IPS-18a (cell line): ENCODE measurements at regions not wholly inside any gene's neighbourhood (a gene's known extent, or its start where the extent isn't known, plus 50 kb on each side); places are given as distances from the start of the nearest gene placed in this dataset.
"Not testable (repeated sequence)": the region's sequence is repeated elsewhere in the genome, so short reads cannot be mapped to it uniquely, and the experiment has no call there.

Source experiments
- H3K27ac ChIP-seq: one replicate; pipeline ENCODE4 v1.5.1; 2013; ENCODE audit warnings: low read length
- H3K27me3 ChIP-seq: one replicate; pipeline ENCODE4 v1.6.1; 2013; ENCODE audit warnings: mild to moderate bottlenecking, low read length; ENCODE audit not compliant: control insufficient read depth, insufficient read depth
- H3K36me3 ChIP-seq: one replicate; pipeline ENCODE4 v1.6.1; 2013; ENCODE audit warnings: low read depth, low read length; ENCODE audit not compliant: control insufficient read depth
- H3K4me1 ChIP-seq: one replicate; pipeline ENCODE4 v1.6.1; 2013; ENCODE audit warnings: low read depth, low read length; ENCODE audit not compliant: control insufficient read depth
- H3K4me3 ChIP-seq: one replicate; pipeline ENCODE4 v1.5.1; 2013; ENCODE audit warnings: low read length
- H3K9ac ChIP-seq: one replicate; pipeline ENCODE4 v1.6.1; 2013; ENCODE audit warnings: mild to moderate bottlenecking, low read length, moderate library complexity
- H3K9me3 ChIP-seq: one replicate; pipeline ENCODE4 v1.6.1; 2013; ENCODE audit warnings: low read depth, low read length; ENCODE audit not compliant: control insufficient read depth

DNA sequence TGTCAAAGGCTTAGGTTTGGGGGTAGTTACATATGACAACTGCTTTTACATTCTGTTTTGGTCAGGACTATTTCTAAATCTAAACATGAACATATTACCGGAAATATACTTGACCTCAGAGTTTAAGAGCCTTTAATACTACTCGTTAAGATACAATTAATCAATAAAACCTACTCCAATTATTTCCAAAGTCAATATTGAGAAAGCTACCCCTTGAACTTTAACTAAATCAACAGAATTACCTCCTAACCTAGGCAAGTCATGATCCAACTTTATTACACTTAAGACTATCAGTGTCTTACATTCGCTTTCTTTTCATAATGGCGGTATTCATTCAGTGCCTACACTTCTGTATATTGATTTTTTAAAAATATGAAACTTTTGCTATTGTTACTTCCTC, 107.7 kb downstream of the RAP2B start:
- H3K36me3 ChIP-seq: no peaks in the 10 kb centered on the region
- no peak overlapping the region for H3K27ac ChIP-seq
- H3K4me3 ChIP-seq: no peak overlapping the region
- no peaks in the 10 kb centered on the region for H3K27me3 ChIP-seq
- H3K9me3 ChIP-seq: no peaks in the 10 kb centered on the region
- no peaks in the 10 kb centered on the region for H3K4me1 ChIP-seq
- no peak overlapping the region for H3K9ac ChIP-seq

DNA sequence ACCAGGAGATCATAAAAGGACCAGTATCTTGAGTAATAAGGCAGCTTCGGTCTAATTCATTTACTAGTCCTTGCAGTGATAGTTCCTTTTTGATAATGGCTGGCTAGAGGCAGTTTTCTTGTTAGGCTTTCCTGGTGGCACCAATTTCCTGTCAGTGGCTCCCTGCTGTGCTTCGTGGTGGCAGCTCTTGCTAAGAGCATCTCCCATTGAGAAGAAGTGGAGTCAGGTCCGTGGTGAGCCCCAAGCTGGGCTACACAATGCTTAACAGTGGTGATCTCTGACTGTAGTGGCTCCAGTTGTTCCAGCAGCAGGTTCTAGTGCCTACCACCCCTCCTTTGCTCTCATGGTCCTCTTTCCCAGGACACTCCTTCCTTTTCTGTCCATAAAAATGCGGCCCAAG, 111.2 kb downstream of the RAP2B start:
- H3K36me3 ChIP-seq: no peaks in the 10 kb centered on the region
- H3K27ac ChIP-seq: no peak overlapping the region
- no peaks in the 10 kb centered on the region for H3K27me3 ChIP-seq
- no peak overlapping the region for H3K9ac ChIP-seq
- H3K4me3 ChIP-seq: no peak overlapping the region
- H3K9me3 ChIP-seq: no peaks in the 10 kb centered on the region
- H3K4me1 ChIP-seq: no peaks in the 10 kb centered on the region

DNA sequence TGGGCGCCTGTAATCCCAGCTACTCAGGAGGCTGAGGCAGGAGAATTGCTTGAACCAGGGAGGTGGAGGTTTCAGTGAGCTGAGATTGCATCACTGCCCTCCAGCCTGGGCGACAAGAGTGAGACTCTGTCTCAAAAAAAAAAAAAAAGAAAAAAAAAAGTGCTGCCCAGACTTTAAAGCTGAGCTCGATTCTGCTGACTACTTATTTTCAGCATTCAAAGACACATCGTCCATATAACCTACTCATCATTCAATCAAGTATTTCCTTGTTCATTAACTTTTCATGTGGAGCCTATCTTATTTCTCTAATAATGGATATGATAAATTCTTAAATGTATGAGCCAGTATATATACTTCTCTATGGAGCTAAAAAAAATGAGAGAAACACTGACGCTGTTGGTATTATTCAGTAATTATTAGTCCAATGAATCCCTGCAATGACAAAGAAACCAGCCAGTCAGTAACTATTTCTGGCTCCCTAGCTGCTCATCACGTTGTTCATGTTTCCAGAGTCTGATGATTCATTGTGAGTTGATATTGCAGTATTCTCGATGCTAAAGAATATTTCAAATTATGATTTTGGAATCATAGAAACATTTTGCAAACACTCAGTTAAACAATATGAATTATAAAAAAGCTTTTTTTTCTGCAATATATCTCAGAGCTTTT, 111.9 kb downstream of the RAP2B start:
- Histone ChIP-seq H3K4me3 (no peak overlapping the region), H3K27ac (no peak overlapping the region), H3K36me3 (no peaks in the 10 kb centered on the region), H3K9ac (no peak overlapping the region), H3K27me3 (no peaks in the 10 kb centered on the region), H3K9me3 (no peaks in the 10 kb centered on the region), H3K4me1 (no peaks in the 10 kb centered on the region)

DNA sequence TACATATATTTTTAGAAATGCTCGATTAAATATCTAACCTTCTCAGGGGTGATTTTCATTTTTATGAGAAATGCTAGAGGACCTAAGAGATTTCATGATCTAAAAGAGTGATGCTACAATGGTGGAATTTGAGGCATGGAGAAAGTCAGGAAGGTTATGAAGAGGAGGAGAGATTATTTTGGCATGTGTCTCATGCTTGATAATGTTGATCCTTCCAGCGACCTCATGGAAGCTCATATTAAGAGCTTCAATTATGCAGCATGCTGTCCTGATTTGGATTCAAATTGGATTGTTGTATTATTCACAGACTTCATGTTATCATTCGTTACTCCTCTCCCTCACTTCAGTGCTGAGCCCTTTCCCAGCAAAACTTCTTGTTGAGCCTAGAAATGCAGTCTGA, 112.5 kb downstream of the RAP2B start:
- Histone ChIP-seq H3K9ac (no peak overlapping the region), H3K27ac (no peak overlapping the region), H3K9me3 (no peaks in the 10 kb centered on the region), H3K36me3 (no peaks in the 10 kb centered on the region), H3K4me1 (no peaks in the 10 kb centered on the region), H3K4me3 (no peak overlapping the region), H3K27me3 (no peaks in the 10 kb centered on the region)

DNA sequence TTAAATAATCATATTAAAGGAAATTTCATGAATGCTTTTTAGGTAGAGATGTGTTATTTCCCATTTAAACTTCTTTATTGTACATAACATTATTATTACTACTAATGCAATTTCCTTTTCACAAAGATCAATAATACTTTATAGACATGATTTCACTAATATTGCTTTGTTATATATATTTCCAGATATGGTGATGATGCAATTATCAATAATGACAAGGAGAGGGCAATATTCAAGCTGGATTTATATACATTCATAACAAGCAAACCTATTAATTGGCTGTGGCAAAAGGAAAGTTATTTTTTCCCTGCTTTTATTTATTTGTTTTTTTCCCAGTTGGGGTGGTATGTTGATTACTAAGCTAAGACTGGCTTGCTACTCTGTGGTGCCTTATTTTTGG, 113.5 kb downstream of the RAP2B start:
- Histone ChIP-seq H3K9ac (no peak overlapping the region), H3K9me3 (no peaks in the 10 kb centered on the region), H3K27me3 (no peaks in the 10 kb centered on the region), H3K36me3 (no peaks in the 10 kb centered on the region), H3K27ac (no peak overlapping the region), H3K4me1 (no peaks in the 10 kb centered on the region), H3K4me3 (no peak overlapping the region)

DNA sequence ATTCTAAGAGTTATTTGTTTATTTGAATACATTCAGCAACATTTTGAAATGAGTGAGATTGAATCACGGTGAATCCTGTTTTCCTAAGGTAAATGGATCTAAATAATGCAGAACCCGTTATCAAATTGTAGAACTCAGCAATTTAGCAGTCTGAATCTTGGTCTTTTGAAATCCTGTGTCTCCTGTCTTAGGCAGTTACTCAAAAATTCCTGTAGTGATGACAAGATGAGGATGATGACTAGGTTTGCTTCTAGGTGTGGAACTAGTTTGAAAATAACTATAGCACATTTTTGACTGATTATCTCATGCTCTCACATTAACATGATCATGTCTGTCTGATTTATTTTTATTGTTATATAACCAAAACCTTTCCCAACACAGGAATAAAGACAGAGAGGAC, 115.0 kb downstream of the RAP2B start:
- Histone ChIP-seq H3K27ac (no peak overlapping the region), H3K4me3 (no peak overlapping the region), H3K9me3 (no peaks in the 10 kb centered on the region), H3K4me1 (no peaks in the 10 kb centered on the region), H3K36me3 (no peaks in the 10 kb centered on the region), H3K27me3 (no peaks in the 10 kb centered on the region), H3K9ac (no peak overlapping the region)

DNA sequence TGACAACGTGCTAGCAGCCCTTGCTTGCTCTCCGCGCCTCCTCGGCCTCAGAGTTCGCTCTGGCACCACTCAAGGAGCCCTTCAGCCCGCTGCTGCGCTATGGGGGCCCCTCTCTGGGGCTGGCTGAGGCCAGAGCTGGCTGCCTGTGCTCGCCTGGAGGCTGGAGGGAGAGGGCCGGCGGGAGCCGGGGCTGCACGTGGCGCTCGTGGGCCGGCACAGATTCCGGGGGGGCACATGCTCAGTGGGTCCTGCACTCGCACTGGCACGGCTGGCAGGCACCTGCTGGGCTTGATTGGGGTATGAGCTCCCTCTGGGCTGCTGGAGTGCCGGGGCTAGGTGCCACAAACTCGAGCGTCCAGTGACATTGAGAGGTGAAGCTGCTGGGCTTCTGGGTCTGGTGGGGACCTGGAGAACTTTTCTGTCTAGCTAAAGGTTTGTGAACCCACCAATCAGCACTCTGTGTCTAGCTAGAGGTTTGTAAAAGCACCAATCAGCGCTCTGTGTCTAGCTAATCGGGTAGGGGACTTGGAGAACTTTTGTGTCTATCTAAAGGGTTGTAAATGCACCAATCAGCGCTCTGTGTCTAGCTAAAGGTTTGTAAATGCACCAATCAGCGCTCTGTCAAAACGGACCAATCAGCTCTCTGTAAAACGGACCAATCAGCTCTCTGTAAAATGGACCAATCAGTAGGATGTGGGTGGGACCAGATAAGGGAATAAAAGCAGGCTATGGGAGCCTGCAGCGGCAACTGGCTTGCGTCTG, 119.4 kb downstream of the RAP2B start:
- not testable (repeated sequence) for H3K4me1 ChIP-seq, H3K9me3 ChIP-seq, H3K9ac ChIP-seq, H3K27me3 ChIP-seq, H3K4me3 ChIP-seq, H3K27ac ChIP-seq, H3K36me3 ChIP-seq

DNA sequence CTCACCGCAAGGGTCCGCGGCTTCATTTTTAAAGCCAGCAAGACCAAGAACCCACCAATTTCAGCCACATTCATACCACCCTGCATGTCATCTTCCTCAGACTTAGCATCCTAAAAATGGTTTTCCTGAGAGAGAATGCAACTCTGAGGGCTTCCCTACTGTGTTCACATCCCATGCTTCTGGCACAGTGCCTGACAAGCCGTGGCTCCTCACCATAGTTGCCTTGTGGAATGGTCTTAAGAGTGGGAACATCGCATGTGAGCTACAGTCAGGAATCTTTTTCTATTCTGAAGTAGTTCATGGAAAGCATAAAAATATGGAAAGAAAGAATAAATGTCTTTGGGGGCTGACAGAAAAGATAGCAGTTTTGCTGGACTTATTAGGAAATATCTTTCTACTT, 120.3 kb downstream of the RAP2B start:
- Histone ChIP-seq H3K9ac (no peak overlapping the region), H3K4me1 (no peaks in the 10 kb centered on the region), H3K36me3 (no peaks in the 10 kb centered on the region), H3K27ac (no peak overlapping the region), H3K9me3 (no peaks in the 10 kb centered on the region), H3K4me3 (no peak overlapping the region), H3K27me3 (no peaks in the 10 kb centered on the region)

DNA sequence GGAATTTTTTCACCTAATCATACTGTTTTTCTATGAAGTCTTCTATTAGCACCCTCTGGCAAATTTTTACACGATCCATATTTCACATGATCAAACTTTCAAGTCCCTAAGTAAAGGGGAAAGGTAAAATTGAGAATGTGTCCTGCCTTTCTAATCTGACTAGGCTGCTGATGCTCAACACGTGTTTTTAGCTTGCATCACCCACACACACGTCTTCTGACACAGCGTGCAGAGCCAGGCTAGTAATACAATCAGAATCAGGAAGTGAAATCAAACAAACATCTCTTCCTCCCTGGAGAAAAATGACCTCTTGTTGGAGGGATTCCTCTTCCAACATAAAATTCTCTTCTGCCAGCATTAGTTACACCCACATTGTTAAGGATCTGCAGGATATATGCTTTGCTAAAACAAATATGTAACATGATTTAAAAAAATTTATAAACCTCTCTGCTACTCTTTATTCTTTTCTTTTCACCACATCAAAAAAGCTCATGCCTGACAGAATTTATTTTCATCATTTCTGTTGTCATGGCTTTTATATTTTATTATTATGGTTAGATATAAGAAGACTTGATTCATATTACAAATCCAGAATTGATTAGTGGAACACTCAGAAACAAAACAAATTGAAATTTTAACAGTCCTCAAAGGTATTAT, 122.4 kb downstream of the RAP2B start:
- Histone ChIP-seq H3K4me3 (no peak overlapping the region), H3K27ac (no peak overlapping the region), H3K4me1 (peaks cover 1% of the 10 kb centered on the region), H3K9ac (no peak overlapping the region), H3K36me3 (no peaks in the 10 kb centered on the region), H3K27me3 (no peaks in the 10 kb centered on the region), H3K9me3 (no peaks in the 10 kb centered on the region)

DNA sequence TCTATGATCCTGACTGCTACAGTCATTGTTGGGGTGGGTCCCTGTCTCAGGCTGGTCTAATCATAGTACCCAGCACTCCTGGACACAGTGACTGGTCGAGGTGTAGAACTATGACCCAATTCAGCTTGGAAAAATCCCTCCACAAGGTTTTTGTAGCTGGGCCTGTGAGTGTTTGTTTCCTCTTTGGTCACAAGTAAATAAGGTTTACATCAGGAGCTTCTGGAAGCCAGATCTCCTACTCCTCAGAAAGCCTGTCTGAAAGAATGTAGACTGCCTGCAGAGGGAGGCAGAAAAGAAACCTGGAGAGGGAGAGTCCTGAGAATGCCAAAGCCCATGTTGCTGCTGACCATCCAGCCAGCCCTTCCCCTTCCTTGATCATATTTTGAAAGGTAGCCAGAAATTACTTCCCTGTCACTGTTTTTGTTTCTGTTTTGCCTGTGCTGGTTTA, 123.2 kb downstream of the RAP2B start:
- no peak overlapping the region for H3K4me3 ChIP-seq
- no peak overlapping the region for H3K27ac ChIP-seq
- no peaks in the 10 kb centered on the region for H3K27me3 ChIP-seq
- no peak overlapping the region for H3K9ac ChIP-seq
- no peaks in the 10 kb centered on the region for H3K36me3 ChIP-seq
- H3K9me3 ChIP-seq: no peaks in the 10 kb centered on the region
- H3K4me1 ChIP-seq: peaks cover 6% of the 10 kb centered on the region

DNA sequence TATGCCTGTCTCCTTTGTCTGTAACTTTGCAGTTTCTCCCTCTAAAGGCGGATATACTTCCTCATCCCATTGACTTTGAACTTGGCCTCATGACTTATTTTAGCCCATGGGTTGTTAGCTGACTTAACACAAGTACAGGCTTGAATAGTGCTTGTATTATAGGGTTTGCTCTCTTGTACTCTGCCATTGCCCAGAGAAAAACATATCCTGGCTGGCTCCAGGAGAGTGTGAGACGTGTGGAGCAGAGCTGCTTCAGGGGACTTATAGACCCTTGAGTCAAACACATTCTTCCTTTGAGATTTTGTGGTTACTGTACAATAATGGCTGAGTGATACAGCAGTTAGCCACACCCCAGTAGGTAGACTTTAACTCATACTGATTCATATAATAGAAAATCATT, 124.0 kb downstream of the RAP2B start:
- no peaks in the 10 kb centered on the region for H3K27me3 ChIP-seq
- H3K4me3 ChIP-seq: no peak overlapping the region
- H3K4me1 ChIP-seq: peaks cover 12% of the 10 kb centered on the region
- no peaks in the 10 kb centered on the region for H3K9me3 ChIP-seq
- no peak overlapping the region for H3K9ac ChIP-seq
- H3K36me3 ChIP-seq: no peaks in the 10 kb centered on the region
- no peak overlapping the region for H3K27ac ChIP-seq
